Mesothelial cell of epicardium (in vitro differentiated cells): ENCODE measurements at regions not wholly inside any gene's neighbourhood (a gene's known extent, or its start where the extent isn't known, plus 50 kb on each side); places are given as distances from the start of the nearest gene placed in this dataset.
"Not testable (repeated sequence)": the region's sequence is repeated elsewhere in the genome, so short reads cannot be mapped to it uniquely, and the experiment has no call there.

Source experiments
- DNase-seq, 2 experiments: peaks; one replicate each; pipeline ENCODE4 v3.0.0; 2021; ENCODE audit warnings: low spot score in 2 of 2; ENCODE audit not compliant: unreplicated experiment in 2 of 2
- H3K27ac Mint-ChIP-seq: 2 replicates; pipeline ENCODE4 v1.8.0; 2021; ENCODE audit warnings: mixed read lengths
- H3K27me3 Mint-ChIP-seq: 2 replicates; pipeline ENCODE4 v1.8.0; 2021; ENCODE audit warnings: low read depth, mixed read lengths
- H3K36me3 Mint-ChIP-seq: 2 replicates; pipeline ENCODE4 v1.8.0; 2021; ENCODE audit warnings: mixed read lengths
- H3K4me1 Mint-ChIP-seq: 2 replicates; pipeline ENCODE4 v1.8.0; 2021; ENCODE audit warnings: mixed read lengths
- H3K4me3 Mint-ChIP-seq: 2 replicates; pipeline ENCODE4 v1.8.0; 2021; ENCODE audit warnings: mild to moderate bottlenecking, moderate library complexity, mixed read lengths
- H3K9me3 Mint-ChIP-seq: 2 replicates; pipeline ENCODE4 v1.8.0; 2021; ENCODE audit warnings: mixed read lengths
- TF ChIP-seq, protein P1 (sequence below): fragments of 200-600 bp; sonication (generic); IDR thresholded peaks from one replicate; pipeline ENCODE4 v1.5.0; 2021; ENCODE audit warnings: antibody characterized with exemption; ENCODE audit not compliant: unreplicated experiment

DNA sequence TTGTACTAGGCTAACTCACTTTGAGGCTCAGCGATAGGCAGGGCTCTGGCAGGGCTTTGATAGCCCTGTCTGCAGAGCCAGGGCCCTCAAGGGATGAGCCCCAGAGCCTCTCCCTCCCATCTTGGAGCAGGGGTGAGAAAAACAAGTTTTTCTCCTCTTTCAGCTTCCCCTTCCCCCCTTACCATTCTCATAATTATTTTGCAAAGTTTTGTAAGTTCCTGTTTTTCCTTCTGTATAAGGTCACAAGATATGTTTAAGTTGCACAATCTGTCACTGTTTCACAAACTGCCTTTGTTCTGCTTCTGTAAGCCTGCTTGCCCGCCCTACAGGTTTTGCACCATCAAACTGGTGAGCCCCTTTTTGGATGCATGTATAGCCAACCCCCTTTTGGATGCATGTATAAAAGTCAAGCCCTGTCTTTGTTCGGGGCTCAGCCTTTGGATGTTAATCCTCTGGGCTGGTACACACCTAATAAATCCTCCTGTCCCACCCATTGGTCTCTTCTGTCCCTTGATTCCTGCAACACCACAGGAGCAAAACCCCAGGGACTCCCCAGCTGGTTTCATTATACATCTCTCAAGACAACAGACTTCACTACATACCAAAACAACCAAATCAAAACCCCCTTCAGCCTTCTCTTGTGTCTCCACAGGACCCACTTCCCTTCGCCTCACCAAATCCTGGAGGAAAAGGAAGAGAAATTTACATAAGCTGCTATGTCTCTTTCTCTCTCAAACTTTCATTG lies 52.5 kb upstream of the RESF1 start:
- Mint-ChIP-seq H3K36me3 (peaks cover 13% of the 10 kb centered on the region), H3K27me3 (no peaks in the 10 kb centered on the region), H3K4me1 (no peaks in the 10 kb centered on the region), H3K4me3 (no peak overlapping the region), H3K9me3 (peaks cover 35% of the 10 kb centered on the region), H3K27ac (no peak overlapping the region)
- no peak for DNase-seq
- TF ChIP-seq, protein P1, sequence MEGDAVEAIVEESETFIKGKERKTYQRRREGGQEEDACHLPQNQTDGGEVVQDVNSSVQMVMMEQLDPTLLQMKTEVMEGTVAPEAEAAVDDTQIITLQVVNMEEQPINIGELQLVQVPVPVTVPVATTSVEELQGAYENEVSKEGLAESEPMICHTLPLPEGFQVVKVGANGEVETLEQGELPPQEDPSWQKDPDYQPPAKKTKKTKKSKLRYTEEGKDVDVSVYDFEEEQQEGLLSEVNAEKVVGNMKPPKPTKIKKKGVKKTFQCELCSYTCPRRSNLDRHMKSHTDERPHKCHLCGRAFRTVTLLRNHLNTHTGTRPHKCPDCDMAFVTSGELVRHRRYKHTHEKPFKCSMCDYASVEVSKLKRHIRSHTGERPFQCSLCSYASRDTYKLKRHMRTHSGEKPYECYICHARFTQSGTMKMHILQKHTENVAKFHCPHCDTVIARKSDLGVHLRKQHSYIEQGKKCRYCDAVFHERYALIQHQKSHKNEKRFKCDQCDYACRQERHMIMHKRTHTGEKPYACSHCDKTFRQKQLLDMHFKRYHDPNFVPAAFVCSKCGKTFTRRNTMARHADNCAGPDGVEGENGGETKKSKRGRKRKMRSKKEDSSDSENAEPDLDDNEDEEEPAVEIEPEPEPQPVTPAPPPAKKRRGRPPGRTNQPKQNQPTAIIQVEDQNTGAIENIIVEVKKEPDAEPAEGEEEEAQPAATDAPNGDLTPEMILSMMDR = no peak

DNA sequence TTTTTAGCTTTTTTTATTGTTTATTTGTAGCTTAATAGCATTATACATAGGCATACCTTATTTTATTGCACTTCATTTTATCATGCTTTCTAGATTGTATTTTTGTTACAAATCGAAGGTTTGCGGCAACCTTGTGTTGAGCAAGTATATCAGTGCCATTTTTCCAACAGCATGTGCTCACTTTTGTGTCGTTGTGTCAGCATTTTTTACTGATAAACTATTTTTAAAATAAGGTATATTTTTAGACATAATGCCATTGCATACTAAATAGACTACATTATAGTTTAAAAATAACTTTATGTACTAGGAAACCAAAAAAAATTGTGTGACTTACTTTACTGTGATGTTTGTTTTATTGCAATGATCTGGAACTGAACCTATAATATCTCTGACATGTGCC lies 56.2 kb upstream of the RESF1 start:
- peaks cover 6% of the 10 kb centered on the region for H3K36me3 Mint-ChIP-seq
- H3K4me1 Mint-ChIP-seq = peaks cover 6% of the 10 kb centered on the region
- no peak overlapping the region for H3K4me3 Mint-ChIP-seq
- no peaks in the 10 kb centered on the region for H3K27me3 Mint-ChIP-seq
- no peak for DNase-seq
- TF ChIP-seq, protein P1 = no peak
- H3K27ac Mint-ChIP-seq = no peak overlapping the region
- H3K9me3 Mint-ChIP-seq = peaks cover 20% of the 10 kb centered on the region

DNA sequence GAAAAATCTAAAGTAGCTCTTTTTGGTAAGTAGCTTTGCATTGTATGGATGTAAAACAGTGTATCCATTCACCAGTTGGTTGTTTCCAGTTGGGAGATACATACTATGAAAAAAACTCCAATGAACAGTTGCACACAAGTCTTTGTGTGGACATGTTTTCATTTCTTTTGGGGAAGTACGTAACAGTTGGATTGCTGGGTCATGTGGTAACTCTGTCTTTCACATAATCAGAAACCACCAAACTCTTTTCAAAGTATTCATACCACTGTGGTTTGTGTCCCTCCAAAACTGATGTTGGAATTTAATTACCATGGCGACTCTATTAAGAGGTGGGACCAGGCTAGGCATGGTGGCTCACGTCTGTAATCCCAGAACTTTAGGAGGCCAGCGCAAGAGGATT lies 58.9 kb upstream of the RESF1 start:
- Mint-ChIP-seq H3K4me1 (peaks cover 26% of the 10 kb centered on the region), H3K4me3 (no peak overlapping the region), H3K27me3 (no peaks in the 10 kb centered on the region), H3K36me3 (no peaks in the 10 kb centered on the region), H3K27ac (no peak overlapping the region), H3K9me3 (peaks cover 4% of the 10 kb centered on the region)
- DNase-seq = no peak
- TF ChIP-seq, protein P1 = no peak

DNA sequence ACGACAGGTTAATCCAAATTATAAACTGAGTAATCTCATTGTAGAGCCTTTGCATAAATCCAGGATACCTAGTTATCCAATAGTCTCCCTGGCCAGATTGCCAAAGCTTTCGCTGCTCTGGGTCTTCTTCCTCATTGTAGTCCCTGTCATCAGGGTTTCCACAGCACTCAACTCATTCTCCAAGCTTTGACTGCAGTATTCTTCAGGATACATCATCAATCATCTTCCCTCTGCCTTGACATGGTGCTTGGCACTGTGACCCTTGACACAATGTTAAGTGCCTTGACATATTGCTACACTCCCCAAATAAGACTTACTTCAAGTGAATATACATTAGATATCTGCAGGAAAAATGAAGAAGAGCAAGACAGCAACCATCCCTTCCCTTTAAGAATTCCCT lies 60.1 kb upstream of the RESF1 start:
- no peaks in the 10 kb centered on the region for H3K27me3 Mint-ChIP-seq
- DNase-seq = no peak
- peaks cover 28% of the 10 kb centered on the region for H3K4me1 Mint-ChIP-seq
- no peak overlapping the region for H3K27ac Mint-ChIP-seq
- TF ChIP-seq, protein P1 = no peak
- no peaks in the 10 kb centered on the region for H3K36me3 Mint-ChIP-seq
- H3K4me3 Mint-ChIP-seq = no peak overlapping the region
- H3K9me3 Mint-ChIP-seq = peaks cover 4% of the 10 kb centered on the region

DNA sequence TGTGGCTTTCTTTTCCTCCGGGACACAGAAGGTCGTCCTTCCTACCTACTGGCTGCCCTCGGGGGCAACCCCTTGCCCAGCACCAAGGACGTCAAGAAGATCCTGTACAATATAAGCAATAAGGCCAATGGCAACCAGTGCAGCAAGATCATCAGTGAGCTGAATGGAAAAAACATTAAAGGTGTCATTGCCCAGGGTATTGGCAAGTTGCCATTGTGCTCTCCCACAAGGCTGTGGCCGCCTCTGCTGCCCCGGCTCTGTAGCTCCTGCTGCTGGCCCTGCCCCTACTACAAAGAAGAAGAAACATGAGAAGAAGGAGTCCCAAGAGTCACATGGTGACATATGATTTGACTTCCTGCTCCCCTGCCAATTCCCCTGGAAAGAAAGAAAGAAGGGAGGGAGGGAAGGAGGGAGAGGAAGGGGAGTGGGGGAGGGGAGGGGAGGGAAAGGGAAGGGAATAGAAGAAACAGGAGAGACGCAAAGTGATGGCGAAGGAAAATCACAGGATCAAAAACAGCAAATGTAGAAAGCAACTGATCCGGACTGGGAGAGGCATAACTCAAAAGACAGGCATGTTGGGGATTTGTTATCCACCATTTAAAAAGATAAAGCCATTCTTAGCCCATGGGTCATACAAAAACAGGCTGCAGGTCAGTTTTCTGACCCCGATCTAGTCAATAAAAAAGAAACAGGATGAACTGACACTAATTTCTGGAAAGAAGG lies 61.3 kb upstream of the RESF1 start:
- Mint-ChIP-seq H3K4me3 (no peak overlapping the region), H3K27ac (peak overlapping the region; percentile 48), H3K36me3 (no peaks in the 10 kb centered on the region), H3K27me3 (no peaks in the 10 kb centered on the region), H3K9me3 (peaks cover 4% of the 10 kb centered on the region), H3K4me1 (peaks cover 28% of the 10 kb centered on the region)
- no peak for DNase-seq
- TF ChIP-seq, protein P1 = no peak

DNA sequence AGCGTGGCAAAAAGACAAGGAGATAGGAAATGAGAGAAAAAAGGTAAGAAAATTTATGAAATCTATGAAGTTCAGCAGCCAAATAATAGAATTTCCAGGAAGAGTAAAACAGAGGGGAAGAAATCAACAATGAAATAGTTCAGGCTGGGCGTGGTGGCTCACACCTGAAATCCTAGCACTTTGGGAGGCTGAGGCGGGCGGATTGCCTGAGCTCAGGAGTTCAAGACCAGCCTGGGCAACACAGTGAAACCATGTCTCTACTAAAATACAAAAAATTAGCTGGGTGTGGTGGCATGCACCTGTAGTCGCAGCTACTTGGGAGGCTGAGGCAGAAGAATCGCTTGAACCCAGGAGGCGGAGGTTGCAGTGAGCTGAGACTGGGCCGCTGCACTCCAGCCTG lies 62.1 kb upstream of the RESF1 start:
- H3K9me3 Mint-ChIP-seq, DNase-seq, H3K27me3 Mint-ChIP-seq, H3K4me3 Mint-ChIP-seq, H3K36me3 Mint-ChIP-seq: not testable (repeated sequence)
- Mint-ChIP-seq H3K4me1 (peaks cover 28% of the 10 kb centered on the region), H3K27ac (peak overlapping the region; percentile 75)
